Right ventricle myocardium inferior (tissue), 1 donor: ENCODE measurements at regions not wholly inside any gene's neighbourhood (a gene's known extent, or its start where the extent isn't known, plus 50 kb on each side); places are given as distances from the start of the nearest gene placed in this dataset.

Experiments used
- ATAC-seq: fragments of 200-7000 bp; cut with Tn5 transposase; one replicate; pipeline ENCODE4 v1.9.1; 2020; ENCODE audit warnings: mild to moderate bottlenecking, moderate library complexity
- DNase-seq: peaks from one replicate; pipeline ENCODE4 v3.0.0; 2021; ENCODE audit errors: missing footprints
- intact Hi-C: fragments of 100-400 bp; cut with DNase I; formaldehyde crosslinking; loops from one replicate; pipeline ENCODE4 v1.11.0; 2022
- donor health status: DM: no; HTN: yes; CAD: no; lungs with severe emphysema.

GRCh38 chr10:3364768-3365480 lies 192.3 kb upstream of the PITRM1 start:
- intact Hi-C loops = no loop called here
- DNase-seq (no peak), ATAC-seq (no peak)

- ATAC-seq (no peak), DNase-seq (no peak)
- intact Hi-C loops = no loop called here
These were observed 190.9 kb upstream of the PITRM1 start for GRCh38 chr10:3363311-3364045.

GRCh38 chr10:3362394-3362793 lies 189.8 kb upstream of the PITRM1 start:
- DNase-seq (no peak), ATAC-seq (no peak)
- intact Hi-C loops = no loop called here

GRCh38 chr10:3361640-3362039 lies 189.1 kb upstream of the PITRM1 start:
- intact Hi-C loops = no loop called here
- DNase-seq = no peak
- no peak for ATAC-seq

GRCh38 chr10:3357737-3358136 lies 185.2 kb upstream of the PITRM1 start:
- ATAC-seq (no peak), DNase-seq (no peak)
- intact Hi-C loops = no loop called here

- ATAC-seq (no peak), DNase-seq (no peak)
- intact Hi-C loops = no loop called here
These were observed 183.0 kb upstream of the PITRM1 start for GRCh38 chr10:3355536-3355935.

GRCh38 chr10:3354174-3354900 lies 181.8 kb upstream of the PITRM1 start:
- DNase-seq = no peak
- ATAC-seq = no peak
- intact Hi-C loops = no loop called here

GRCh38 chr10:3353235-3353634 lies 180.7 kb upstream of the PITRM1 start:
- ATAC-seq (peak; percentile 56), DNase-seq (no peak)
- intact Hi-C loops = no loop called here

- DNase-seq (no peak), ATAC-seq (no peak)
- intact Hi-C loops = no loop called here
These were observed 178.2 kb upstream of the PITRM1 start for GRCh38 chr10:3350617-3351258.

GRCh38 chr10:3350205-3350604 lies 177.6 kb upstream of the PITRM1 start:
- ATAC-seq (no peak), DNase-seq (no peak)
- intact Hi-C loops = no loop called here

GRCh38 chr10:3348564-3348963 lies 176.0 kb upstream of the PITRM1 start:
- DNase-seq (no peak), ATAC-seq (no peak)
- intact Hi-C loops = no loop called here

GRCh38 chr10:3347413-3348182 lies 175.0 kb upstream of the PITRM1 start:
- intact Hi-C loops = no loop called here
- no peak for ATAC-seq
- DNase-seq = no peak

- no peak for ATAC-seq
- intact Hi-C loops = no loop called here
These were observed 174.3 kb upstream of the PITRM1 start for GRCh38 chr10:3346851-3347250.

GRCh38 chr10:3342771-3343170 lies 170.2 kb upstream of the PITRM1 start:
- no peak for ATAC-seq
- intact Hi-C loops = no loop called here
- no peak for DNase-seq

More at GRCh38 chr10:3346851-3347250, 174.3 kb upstream of the PITRM1 start:
- no peak for DNase-seq

- ATAC-seq (no peak), DNase-seq (no peak)
- intact Hi-C loops = no loop called here
These were observed 167.6 kb upstream of the PITRM1 start for GRCh38 chr10:3340127-3340730.

GRCh38 chr10:3339531-3339950 lies 167.0 kb upstream of the PITRM1 start:
- intact Hi-C loops = no loop called here
- ATAC-seq (no peak), DNase-seq (no peak)

GRCh38 chr10:3339121-3339520 lies 166.5 kb upstream of the PITRM1 start:
- no peak for DNase-seq
- no peak for ATAC-seq
- intact Hi-C loops = no loop called here

- ATAC-seq (no peak), DNase-seq (no peak)
- intact Hi-C loops = no loop called here
These were observed 165.2 kb upstream of the PITRM1 start for GRCh38 chr10:3337741-3338140.
